Breast epithelium (tissue), 3 donors: ENCODE measurements at regions not wholly inside any gene's neighbourhood (a gene's known extent, or its start where the extent isn't known, plus 50 kb on each side); places are given as distances from the start of the nearest gene placed in this dataset.

Experiments
- POLR2A ChIP-seq: fragments of 450-650 bp; IDR thresholded peaks from one replicate; pipeline ENCODE4 v1.6.1; 2016; ENCODE audit warnings: antibody characterized with exemption, mild to moderate bottlenecking, moderate library complexity
- POLR2AphosphoS5 ChIP-seq, 3 donors: sonication (generic); formaldehyde crosslinking; IDR thresholded peaks; one replicate each; pipeline ENCODE4 v1.6.1; 2017; ENCODE audit warnings: antibody characterized with exemption in 3 of 3
- TF ChIP-seq, protein P1 (sequence below), 3 donors: fragments of 450-650 bp; IDR thresholded peaks; one replicate each; pipeline ENCODE4 v1.5.1; 2016 to 2017; ENCODE audit warnings: antibody characterized with exemption in 3 of 3, mild to moderate bottlenecking in 3 of 3, moderate library complexity in 3 of 3

DNA sequence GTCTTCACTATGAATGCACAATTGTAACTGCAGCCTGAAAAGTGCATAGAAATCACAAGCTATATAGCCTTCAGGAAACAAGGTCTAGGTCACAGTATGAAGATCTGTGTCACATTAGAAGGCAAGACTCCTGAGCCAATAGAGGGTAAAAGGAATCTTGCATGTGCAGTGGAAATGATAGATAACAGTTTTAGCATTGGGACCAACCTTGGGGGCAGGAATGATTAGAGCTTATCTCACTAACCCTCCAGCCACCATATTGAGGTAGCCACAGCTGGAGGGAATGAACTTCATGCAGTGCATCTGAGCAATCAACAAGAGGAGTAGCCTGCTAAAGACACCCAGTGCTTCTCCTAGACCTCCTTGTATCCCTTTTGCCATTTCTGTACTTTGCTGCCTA is 390.1 kb downstream of the LTN1 start:
- TF ChIP-seq, protein P1, sequence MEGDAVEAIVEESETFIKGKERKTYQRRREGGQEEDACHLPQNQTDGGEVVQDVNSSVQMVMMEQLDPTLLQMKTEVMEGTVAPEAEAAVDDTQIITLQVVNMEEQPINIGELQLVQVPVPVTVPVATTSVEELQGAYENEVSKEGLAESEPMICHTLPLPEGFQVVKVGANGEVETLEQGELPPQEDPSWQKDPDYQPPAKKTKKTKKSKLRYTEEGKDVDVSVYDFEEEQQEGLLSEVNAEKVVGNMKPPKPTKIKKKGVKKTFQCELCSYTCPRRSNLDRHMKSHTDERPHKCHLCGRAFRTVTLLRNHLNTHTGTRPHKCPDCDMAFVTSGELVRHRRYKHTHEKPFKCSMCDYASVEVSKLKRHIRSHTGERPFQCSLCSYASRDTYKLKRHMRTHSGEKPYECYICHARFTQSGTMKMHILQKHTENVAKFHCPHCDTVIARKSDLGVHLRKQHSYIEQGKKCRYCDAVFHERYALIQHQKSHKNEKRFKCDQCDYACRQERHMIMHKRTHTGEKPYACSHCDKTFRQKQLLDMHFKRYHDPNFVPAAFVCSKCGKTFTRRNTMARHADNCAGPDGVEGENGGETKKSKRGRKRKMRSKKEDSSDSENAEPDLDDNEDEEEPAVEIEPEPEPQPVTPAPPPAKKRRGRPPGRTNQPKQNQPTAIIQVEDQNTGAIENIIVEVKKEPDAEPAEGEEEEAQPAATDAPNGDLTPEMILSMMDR (IDR thresholded peaks at IDR 0.05) = no peak
- TF ChIP-seq POLR2A = no peak
- TF ChIP-seq POLR2AphosphoS5 (IDR thresholded peaks at IDR 0.05) = no peak
